ENCODE measurements at regions not wholly inside any gene's neighbourhood (a gene's known extent, or its start where the extent isn't known, plus 50 kb on each side); places are given as distances from the start of the nearest gene placed in this dataset.

GRCh38 chr2:173649527-173650219, 295.0 kb downstream of the CDCA7 start:
- TF ChIP-seq CTCF (IDR thresholded peaks at IDR 0.05) = no peak
- TF ChIP-seq POLR2A (IDR thresholded peaks at IDR 0.05) = no peak
